Lower leg skin (tissue), 3 donors: ENCODE measurements at regions not wholly inside any gene's neighbourhood (a gene's known extent, or its start where the extent isn't known, plus 50 kb on each side); places are given as distances from the start of the nearest gene placed in this dataset.

Experiments used
- CTCF ChIP-seq, 3 donors: fragments of 450-650 bp; IDR thresholded peaks; one replicate each; pipeline ENCODE4 v1.5.1; 2016; ENCODE audit warnings: antibody characterized with exemption in 3 of 3, mild to moderate bottlenecking in 3 of 3, moderate library complexity in 2 of 3
- POLR2A ChIP-seq, 2 donors: fragments of 450-650 bp; IDR thresholded peaks; one replicate each; pipeline ENCODE4 v1.6.1; 2016 to 2017; ENCODE audit warnings: antibody characterized with exemption in 2 of 2, mild to moderate bottlenecking in 1 of 2, moderate library complexity in 1 of 2

- TF ChIP-seq CTCF (IDR thresholded peaks at IDR 0.05) = no peak
- no peak for TF ChIP-seq POLR2A (IDR thresholded peaks at IDR 0.05)
These were observed 86.4 kb upstream of the NTM start for GRCh38 chr11:131284041-131284440.
